ENCODE measurements at regions not wholly inside any gene's neighbourhood (a gene's known extent, or its start where the extent isn't known, plus 50 kb on each side); places are given as distances from the start of the nearest gene placed in this dataset.
A peak's percentile ranks its signal among the peaks of the same experiment; 100 is the strongest.

DNA sequence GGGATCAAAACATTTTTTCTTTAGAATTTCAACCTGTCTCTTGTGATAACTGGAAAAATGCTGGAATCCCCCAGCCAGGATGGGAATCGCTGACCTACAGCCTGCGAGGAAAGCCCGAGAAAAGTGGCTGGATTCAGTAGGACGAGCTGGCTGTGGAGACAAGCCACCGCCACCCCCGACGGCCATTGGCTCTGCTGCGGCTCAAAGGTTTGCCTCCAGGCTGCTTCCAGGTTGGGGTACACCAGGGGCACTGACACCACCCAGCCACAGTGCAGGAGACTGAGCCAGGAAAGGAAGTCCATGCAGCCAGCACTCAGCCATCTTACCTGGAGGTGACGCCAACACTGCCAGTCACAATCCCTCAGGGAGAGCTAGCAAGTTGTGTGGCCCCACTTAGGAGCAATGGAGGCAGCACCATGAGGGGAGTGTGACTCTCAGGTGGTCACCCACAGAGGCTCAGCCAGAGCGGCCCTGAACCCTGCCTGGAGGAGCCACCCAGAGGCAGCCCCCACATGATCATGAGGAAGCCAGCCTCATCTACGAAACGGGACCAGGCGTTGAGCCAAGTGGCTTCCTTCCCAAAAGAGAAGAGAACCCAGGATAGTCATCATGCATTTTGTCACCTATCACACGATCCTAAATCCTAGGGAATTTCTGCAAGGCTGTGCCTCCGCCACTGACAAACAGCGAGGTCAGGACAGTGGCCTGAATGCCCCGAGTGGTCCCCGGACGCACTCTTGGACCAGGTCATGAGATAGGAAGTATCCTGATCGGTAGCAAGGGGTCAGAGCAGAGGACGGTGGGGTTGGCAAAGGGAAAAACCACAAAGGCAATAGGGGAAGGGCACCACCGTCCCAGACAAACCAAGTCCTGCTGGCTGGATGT, 84.8 kb downstream of the RBFOX3 start:
- ATAC-seq: no peak
- intact Hi-C loops (cut with DNase I): no loop called here
- peak; percentile 43 for DNase-seq (ENCODE audit: missing footprints)

GRCh38 chr17:79524213-79525187, 86.4 kb downstream of the RBFOX3 start:
- intact Hi-C loops (cut with DNase I): no loop called here
- DNase-seq (ENCODE audit: missing footprints) (peak; percentile 46), ATAC-seq (no peak)

- ATAC-seq: no peak
- intact Hi-C loops (cut with DNase I): no loop called here
- DNase-seq (ENCODE audit: missing footprints): no peak
These were observed 88.4 kb downstream of the RBFOX3 start for GRCh38 chr17:79522414-79522813.

DNA sequence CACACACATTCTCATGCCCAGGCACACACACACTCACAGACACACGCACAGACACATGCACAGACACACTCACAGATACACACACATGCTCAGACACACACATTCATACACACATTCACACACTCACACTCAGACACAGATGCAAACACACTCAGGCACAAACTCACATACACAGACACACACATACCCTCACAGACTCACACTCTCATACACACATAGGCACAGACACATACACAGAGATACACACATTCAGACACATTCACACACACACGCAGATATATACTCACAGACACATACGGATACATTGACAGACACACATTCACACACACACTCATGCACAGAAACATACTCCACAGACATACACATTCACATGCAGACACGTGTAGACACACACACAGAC, 89.6 kb downstream of the RBFOX3 start:
- intact Hi-C loops (cut with DNase I): no loop called here
- DNase-seq (ENCODE audit: missing footprints) (no peak), ATAC-seq (no peak)

DNA sequence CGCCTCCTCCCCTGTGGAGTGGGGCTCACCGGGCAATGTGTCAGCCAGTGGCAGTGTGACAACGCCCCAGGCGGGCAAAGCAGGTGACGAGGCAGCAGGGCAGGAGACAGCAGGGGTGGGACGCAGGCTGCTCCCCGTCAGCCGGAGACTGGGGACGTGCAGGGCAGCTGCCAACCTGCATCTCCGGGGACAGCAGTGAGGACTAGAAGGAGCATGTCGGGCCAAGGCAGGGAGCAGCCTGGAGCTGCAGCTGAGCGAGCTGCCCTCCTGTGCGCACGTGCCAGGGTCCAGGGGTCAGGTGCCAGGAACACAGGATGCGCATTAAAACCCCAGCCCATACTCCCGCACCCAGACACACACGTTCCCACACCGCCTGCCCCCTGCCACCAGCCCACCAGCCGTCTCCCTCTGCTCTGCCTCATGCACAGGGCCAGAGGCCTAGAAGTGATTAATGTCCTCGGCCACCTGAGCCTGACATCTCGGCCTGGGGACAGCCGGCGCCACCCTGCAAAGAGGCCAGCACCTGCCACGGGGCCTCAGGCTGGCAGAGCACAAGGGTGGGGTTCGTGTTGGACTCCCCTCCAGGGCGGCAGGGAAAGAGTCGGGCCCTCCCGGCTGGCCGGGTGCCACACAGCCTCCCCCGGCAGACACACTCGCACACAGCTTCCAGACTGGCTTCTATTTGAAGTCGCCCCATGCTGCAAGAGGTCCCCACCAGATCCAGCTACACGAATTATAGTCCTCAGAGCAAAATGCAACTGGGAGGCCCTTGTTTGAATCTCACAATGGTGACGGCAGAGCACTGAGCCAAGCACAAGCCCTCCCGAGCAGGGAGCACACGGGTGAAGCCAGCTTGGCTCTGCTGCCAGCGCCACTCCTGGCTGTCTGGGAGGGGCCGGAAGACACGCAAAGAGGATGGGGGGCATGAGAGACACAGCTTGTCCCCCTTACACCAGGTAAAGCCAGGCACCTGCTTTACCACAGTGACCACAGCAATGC, 90.4 kb downstream of the RBFOX3 start:
- intact Hi-C loops (cut with DNase I): no loop called here
- peak; percentile 7 for ATAC-seq
- DNase-seq (ENCODE audit: missing footprints): no peak

DNA sequence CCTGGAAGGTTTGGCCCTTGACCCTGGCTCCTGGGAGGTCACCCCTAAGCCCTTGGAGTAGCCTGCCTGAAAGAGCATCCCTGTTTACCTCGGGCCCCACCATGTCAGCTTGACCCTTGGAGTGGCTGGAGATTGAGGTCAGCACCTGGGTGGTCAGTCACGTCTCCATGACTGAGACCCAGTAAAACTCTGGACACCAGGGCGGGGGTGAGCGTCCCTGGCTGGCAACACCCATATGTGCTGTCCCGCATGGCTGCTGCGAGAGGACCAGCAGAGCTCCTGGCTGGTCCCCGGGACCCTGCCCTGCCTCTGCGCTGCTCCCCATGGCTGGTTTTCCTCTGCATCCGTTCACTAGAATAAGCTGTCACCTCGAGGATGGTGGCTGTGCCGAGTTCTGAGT, 91.2 kb downstream of the RBFOX3 start:
- intact Hi-C loops (cut with DNase I): no loop called here
- no peak for ATAC-seq
- no peak for DNase-seq (ENCODE audit: missing footprints)

DNA sequence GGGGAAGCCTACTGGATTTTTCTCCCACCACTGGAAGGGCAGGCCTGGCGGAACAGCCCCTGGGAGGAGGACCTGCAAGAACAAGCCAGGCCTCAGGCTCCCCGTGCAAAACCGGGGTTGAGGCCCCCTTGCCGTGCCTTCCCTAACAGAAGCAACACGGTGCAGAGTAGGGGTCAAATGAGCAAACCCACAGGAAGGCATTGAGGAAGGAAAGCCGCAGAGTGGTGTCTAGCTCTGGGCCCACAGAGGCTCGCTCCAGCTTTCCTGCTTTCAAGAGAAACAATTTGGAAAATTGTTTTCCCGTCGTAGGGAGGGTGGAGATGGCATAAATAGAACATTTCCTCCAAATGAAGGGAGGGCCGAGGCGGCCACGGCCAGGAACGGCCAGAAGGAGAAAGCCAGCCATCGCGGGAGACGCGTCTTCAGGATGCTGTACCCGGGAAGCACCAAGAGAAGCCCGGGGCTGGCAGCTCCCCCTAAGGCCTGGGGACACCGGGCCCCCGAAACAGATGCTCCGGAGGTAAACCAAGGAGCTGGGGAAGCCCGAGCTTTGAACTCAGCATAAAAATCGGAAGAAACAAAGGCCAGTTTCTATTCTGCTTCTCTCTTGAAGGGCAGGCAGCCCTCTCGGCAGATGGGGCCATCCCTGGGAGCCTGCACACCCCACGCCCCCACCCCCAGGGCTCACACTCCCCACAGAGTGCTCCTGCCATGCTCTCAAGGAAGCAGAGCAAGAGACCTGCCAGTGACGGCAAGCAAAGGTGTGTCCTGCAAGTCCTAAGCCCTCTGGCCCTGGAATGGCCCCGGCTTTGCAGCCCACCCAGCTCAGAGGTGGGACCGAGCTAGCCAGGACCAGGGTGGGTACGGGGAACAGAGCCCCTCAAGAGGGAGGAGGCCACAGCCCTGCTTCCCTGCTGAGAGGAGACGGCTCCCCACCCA, 92.0 kb downstream of the RBFOX3 start:
- DNase-seq (ENCODE audit: missing footprints) (no peak), ATAC-seq (no peak)
- intact Hi-C loops (cut with DNase I): no loop called here

- no peak for ATAC-seq
- intact Hi-C loops (cut with DNase I): no loop called here
- no peak for DNase-seq (ENCODE audit: missing footprints)
These were observed 92.8 kb downstream of the RBFOX3 start for GRCh38 chr17:79517827-79518584.

DNA sequence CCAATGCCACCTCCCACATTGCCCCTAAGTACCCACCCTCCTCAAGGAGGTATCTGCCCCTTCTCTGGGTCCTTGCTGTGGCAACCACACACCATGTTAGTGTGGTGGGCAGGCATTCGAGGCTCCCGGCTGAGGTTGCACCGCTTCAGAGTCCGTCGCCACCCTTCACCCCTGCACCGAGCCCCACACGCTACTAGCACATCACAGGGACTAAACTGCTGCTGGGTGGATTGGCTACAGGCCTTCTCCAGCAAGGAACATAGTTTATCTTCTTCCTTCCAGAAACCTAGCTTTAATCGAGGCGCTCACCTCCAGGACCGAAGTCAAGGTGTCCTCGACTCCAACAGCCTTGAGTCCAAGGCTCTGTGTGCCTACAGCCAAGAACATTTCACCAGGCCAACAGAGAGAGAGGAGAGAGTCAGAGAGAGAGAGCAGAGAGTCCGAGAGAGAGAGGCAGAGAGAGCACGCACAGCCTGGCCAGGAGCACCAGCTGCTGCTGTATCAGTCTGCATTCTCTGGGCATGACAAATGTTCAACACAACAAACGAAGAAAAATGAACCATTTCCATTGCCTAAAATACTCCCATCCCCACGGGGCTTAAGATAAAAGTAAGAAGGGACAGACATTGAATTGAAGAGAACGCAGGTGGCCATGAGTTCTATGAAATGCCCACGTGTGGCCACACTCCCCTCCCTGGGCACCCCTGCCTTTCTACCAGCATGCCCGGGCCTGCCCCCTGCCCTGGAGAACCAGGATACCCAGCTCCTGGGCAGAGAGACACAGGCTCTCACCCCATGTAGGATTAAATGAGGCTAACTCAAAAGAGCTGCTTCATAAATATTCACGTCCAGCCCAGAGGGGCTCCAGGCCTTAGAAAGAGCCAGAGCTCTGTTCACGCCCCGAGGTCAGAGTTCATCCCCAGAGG, 94.9 kb downstream of the RBFOX3 start:
- ATAC-seq (no peak), DNase-seq (ENCODE audit: missing footprints) (no peak)
- intact Hi-C loops (cut with DNase I): no loop called here

GRCh38 chr17:79515110-79515509, 95.7 kb downstream of the RBFOX3 start:
- DNase-seq (ENCODE audit: missing footprints): no peak
- intact Hi-C loops (cut with DNase I): no loop called here
- no peak for ATAC-seq

- ATAC-seq: no peak
- DNase-seq (ENCODE audit: missing footprints): no peak
These were observed 96.9 kb downstream of the RBFOX3 start for GRCh38 chr17:79513820-79514535.

DNA sequence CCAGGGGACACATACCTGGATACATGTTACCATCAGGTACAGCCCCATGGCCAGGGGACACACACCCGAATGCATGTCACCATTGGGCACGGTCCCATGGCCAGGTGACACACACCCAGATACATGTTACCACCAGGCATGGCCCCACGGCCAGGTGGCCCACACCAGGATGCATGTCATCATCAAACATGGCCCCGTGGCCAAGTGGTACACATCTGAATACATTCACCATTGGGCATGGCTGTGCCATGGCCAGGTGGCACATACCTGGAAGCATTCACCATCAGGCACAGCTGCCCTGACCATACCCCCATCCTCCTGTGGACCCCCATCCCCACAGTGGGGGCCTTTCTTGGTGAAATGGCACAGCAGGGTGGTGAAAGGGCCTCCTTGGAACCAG, 97.6 kb downstream of the RBFOX3 start:
- intact Hi-C loops (cut with DNase I): no loop called here
- DNase-seq (ENCODE audit: missing footprints): no peak
- no peak for ATAC-seq

More at GRCh38 chr17:79513820-79514535, 96.9 kb downstream of the RBFOX3 start:
- intact Hi-C loops (cut with DNase I): no loop called here

DNA sequence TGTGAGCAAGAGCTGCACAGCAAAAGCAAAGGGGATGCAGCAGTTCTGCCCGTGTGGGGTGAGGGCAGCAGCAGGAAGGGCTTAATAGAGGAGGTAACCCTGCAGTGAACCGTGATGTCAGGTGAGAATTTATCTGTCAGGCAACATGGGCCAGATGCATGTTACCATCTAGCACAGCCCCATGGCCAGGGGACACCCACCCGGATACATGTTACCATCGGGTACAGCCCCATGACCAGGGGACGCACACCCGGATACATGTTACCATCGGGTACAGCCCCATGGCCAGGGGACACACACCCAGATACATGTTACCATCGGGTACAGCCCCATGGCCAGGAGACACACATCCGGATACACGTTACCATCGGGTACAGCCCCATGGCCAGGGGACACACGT, 99.4 kb downstream of the RBFOX3 start:
- DNase-seq (ENCODE audit: missing footprints) (no peak), ATAC-seq (no peak)
- intact Hi-C loops (cut with DNase I): no loop called here

DNA sequence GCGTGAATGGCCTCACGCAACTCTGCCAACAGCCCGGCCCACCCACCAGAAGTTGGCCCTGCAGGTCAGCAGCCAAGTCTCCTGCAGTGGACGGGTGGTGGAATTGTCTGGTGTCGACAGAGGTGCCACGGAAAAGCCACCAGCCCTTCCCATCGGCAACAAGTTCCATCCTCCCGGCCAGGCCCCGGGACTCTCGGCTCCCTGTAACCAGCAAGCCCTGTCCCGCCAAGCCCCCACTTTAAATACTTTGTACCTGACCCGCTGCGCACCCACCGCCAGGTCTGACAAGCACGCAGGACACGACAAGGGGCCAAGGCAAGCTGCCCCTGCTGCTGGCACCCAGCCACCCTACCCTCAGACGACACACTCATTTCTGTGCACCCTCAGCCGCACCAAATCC, 100.8 kb downstream of the RBFOX3 start:
- DNase-seq (ENCODE audit: missing footprints): no peak
- intact Hi-C loops (cut with DNase I): no loop called here
- ATAC-seq: no peak

- ATAC-seq (no peak), DNase-seq (ENCODE audit: missing footprints) (no peak)
- intact Hi-C loops (cut with DNase I): loop anchor here (10.0 kb wide), 1 partner anchor 55 kb away; no protein-coding TSS in a partner anchor
These were observed 101.4 kb downstream of the RBFOX3 start for GRCh38 chr17:79509490-79509889.
